MM.1S (cell line): ENCODE measurements at regions not wholly inside any gene's neighbourhood (a gene's known extent, or its start where the extent isn't known, plus 50 kb on each side); places are given as distances from the start of the nearest gene placed in this dataset.

Experiments
- DNase-seq: peaks from one replicate; pipeline ENCODE4 v3.0.0-alpha.2; 2015
- H2AFZ ChIP-seq: fragments of 300-600 bp; sonication (generic); 2 replicates; pipeline ENCODE4 v1.6.0; 2016; ENCODE audit warnings: antibody characterized with exemption, low read length
- H3F3A ChIP-seq: fragments of 300-600 bp; sonication (generic); 2 replicates; pipeline ENCODE4 v1.6.1; 2016; ENCODE audit warnings: mild to moderate bottlenecking, antibody characterized with exemption, low read length, moderate library complexity, mixed read lengths; ENCODE audit not compliant: insufficient read depth
- H3K27ac ChIP-seq: fragments of 300-600 bp; sonication (generic); 2 replicates; pipeline ENCODE4 v1.5.1; 2016; ENCODE audit warnings: mild to moderate bottlenecking, low read length
- H3K27me3 ChIP-seq: fragments of 300-600 bp; sonication (generic); replicated peaks from 2 replicates; pipeline ENCODE4 v1.6.0; 2016; ENCODE audit warnings: low read length; ENCODE audit not compliant: insufficient read depth
- H3K36me3 ChIP-seq: fragments of 300-600 bp; sonication (generic); replicated peaks from 2 replicates; pipeline ENCODE4 v1.6.1; 2016; ENCODE audit warnings: mild to moderate bottlenecking, low read length, mixed read lengths; ENCODE audit not compliant: insufficient read depth
- H3K4me1 ChIP-seq: fragments of 300-600 bp; sonication (generic); 2 replicates; pipeline ENCODE4 v1.6.1; 2016; ENCODE audit warnings: low read length, mixed read lengths
- H3K4me2 ChIP-seq: fragments of 300-600 bp; sonication (generic); 2 replicates; pipeline ENCODE4 v1.6.0; 2016; ENCODE audit warnings: low read depth, low read length
- H3K4me3 ChIP-seq: fragments of 300-600 bp; sonication (generic); 2 replicates; pipeline ENCODE4 v1.5.1; 2016; ENCODE audit warnings: low read length, mixed read lengths
- H3K79me2 ChIP-seq: fragments of 300-600 bp; sonication (generic); 2 replicates; pipeline ENCODE4 v1.6.1; 2016; ENCODE audit warnings: mixed run types, low read length, mixed read lengths
- H3K9ac ChIP-seq: fragments of 300-600 bp; sonication (generic); 2 replicates; pipeline ENCODE4 v1.6.1; 2016; ENCODE audit warnings: low read length, mixed read lengths
- H3K9me2 ChIP-seq: fragments of 300-600 bp; sonication (generic); replicated peaks from 2 replicates; pipeline ENCODE4 v1.6.1; 2016; ENCODE audit warnings: mild to moderate bottlenecking, low read length, mixed read lengths; ENCODE audit not compliant: insufficient read depth
- H3K9me3 ChIP-seq: fragments of 300-600 bp; sonication (generic); replicated peaks from 2 replicates; pipeline ENCODE4 v1.6.1; 2016; ENCODE audit warnings: mild to moderate bottlenecking, low read length, mixed read lengths; ENCODE audit not compliant: insufficient read depth
- H4K20me1 ChIP-seq: fragments of 300-600 bp; sonication (generic); 2 replicates; pipeline ENCODE4 v1.6.1; 2016; ENCODE audit warnings: mild to moderate bottlenecking, low read length, moderate library complexity, mixed read lengths; ENCODE audit not compliant: insufficient read depth
- EZH2 ChIP-seq: fragments of 300-600 bp; sonication (generic); optimal IDR thresholded peaks from 2 replicates; pipeline ENCODE3; 2017; ENCODE audit warnings: low read depth, mild to moderate bottlenecking, antibody characterized with exemption, low read length, mixed read lengths
- EZH2phosphoT487 ChIP-seq: fragments of 300-600 bp; sonication (generic); IDR thresholded peaks from 2 replicates; pipeline ENCODE4 v1.6.1; 2018; ENCODE audit warnings: antibody characterized with exemption, low read length
- TF ChIP-seq, protein P1 (sequence below): fragments of 300-600 bp; sonication (generic); IDR thresholded peaks from 2 replicates; pipeline ENCODE4 v1.5.1; 2016; ENCODE audit warnings: antibody characterized with exemption, low read length, mixed read lengths

DNA sequence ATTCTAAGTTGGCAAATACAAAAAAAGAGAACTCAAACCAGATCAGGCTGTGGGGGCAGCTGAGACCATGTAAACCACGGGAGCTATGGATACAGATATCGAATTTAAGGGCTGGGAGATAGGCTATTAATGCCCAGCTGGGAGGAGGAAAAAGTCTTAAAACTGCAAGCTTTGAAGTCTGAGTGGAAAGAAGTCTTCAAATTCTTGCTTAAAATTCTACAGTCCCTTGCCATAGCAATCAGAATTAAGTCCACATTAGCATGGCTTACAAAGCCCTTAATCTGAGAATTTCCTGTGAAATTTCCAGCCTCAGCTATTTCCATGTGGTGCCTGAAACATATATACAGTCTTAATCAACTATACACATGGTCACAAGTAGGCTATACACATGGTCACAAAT lies 465.0 kb upstream of the HSF2 start:
- Histone ChIP-seq H3K79me2 (no peaks in the 10 kb centered on the region), H4K20me1 (no peaks in the 10 kb centered on the region), H3K9me2 (no peaks in the 10 kb centered on the region), H3K9me3 (no peaks in the 10 kb centered on the region), H3F3A (no peaks in the 10 kb centered on the region), H3K4me2 (no peak overlapping the region), H3K4me3 (no peak overlapping the region), H3K27ac (no peak overlapping the region), H3K27me3 (no peaks in the 10 kb centered on the region), H2AFZ (no peak overlapping the region), H3K9ac (no peak overlapping the region), H3K4me1 (no peaks in the 10 kb centered on the region), H3K36me3 (no peaks in the 10 kb centered on the region)
- TF ChIP-seq EZH2 = no peak
- no peak for DNase-seq

DNA sequence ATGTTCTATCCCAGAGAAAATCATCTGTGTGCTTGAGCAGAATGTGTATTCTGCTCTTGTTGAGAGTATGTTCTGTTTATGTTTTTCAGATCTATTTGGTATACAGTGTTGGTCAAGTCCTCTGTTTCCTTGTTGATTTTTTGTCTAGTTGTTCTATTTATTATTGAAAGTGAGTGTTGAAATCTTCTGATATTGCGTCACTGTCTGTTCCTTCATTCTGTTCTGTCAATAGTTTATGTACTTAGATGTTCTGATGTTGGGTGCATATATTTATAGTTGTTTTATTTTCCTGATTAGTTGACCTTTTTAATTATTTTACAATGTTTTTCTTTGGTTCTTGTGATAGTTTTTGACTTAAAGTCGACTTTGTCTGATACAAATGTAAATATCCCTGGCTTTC lies 458.7 kb upstream of the HSF2 start:
- H3K27ac ChIP-seq = no peak overlapping the region

DNA sequence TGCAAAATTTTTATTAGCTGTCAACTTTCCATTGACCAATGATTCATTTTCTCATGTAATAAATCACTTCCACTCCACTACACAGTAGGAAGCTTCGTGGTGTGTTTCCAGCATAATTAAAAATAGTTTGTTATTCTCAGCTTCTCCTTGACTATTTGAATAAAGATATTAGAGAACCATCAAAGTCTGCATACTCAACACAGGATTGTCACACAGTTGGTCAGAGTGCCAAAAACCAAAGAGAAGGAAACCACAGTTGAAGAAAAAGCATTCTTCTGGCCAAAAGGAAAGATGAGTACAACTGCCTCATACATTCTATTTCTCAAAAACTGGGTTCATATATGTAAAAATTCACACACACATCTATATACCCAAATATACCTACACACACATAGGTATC lies 455.1 kb upstream of the HSF2 start:
- H3K79me2 ChIP-seq = no peaks in the 10 kb centered on the region
- H2AFZ ChIP-seq = no peak overlapping the region
- no peak for DNase-seq
- H3K27me3 ChIP-seq = no peaks in the 10 kb centered on the region
- TF ChIP-seq, protein P1, sequence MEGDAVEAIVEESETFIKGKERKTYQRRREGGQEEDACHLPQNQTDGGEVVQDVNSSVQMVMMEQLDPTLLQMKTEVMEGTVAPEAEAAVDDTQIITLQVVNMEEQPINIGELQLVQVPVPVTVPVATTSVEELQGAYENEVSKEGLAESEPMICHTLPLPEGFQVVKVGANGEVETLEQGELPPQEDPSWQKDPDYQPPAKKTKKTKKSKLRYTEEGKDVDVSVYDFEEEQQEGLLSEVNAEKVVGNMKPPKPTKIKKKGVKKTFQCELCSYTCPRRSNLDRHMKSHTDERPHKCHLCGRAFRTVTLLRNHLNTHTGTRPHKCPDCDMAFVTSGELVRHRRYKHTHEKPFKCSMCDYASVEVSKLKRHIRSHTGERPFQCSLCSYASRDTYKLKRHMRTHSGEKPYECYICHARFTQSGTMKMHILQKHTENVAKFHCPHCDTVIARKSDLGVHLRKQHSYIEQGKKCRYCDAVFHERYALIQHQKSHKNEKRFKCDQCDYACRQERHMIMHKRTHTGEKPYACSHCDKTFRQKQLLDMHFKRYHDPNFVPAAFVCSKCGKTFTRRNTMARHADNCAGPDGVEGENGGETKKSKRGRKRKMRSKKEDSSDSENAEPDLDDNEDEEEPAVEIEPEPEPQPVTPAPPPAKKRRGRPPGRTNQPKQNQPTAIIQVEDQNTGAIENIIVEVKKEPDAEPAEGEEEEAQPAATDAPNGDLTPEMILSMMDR = no peak
- TF ChIP-seq EZH2 = no peak
- no peak overlapping the region for H3K4me2 ChIP-seq
- no peak overlapping the region for H3K9ac ChIP-seq
- H3K4me3 ChIP-seq = no peak overlapping the region
- no peaks in the 10 kb centered on the region for H3K9me3 ChIP-seq
- no peaks in the 10 kb centered on the region for H3F3A ChIP-seq
- no peak overlapping the region for H3K27ac ChIP-seq
- H3K9me2 ChIP-seq = no peaks in the 10 kb centered on the region
- H3K36me3 ChIP-seq = no peaks in the 10 kb centered on the region
- H4K20me1 ChIP-seq = no peaks in the 10 kb centered on the region
- no peaks in the 10 kb centered on the region for H3K4me1 ChIP-seq

More for the DNA sequence above, 458.7 kb upstream of the HSF2 start:
- H3K4me3 ChIP-seq = no peak overlapping the region
- no peaks in the 10 kb centered on the region for H3K79me2 ChIP-seq
- H3K27me3 ChIP-seq = no peaks in the 10 kb centered on the region
- no peaks in the 10 kb centered on the region for H3K9me2 ChIP-seq
- no peak overlapping the region for H3K9ac ChIP-seq
- no peaks in the 10 kb centered on the region for H3K4me1 ChIP-seq
- no peaks in the 10 kb centered on the region for H3F3A ChIP-seq
- H4K20me1 ChIP-seq = no peaks in the 10 kb centered on the region
- no peaks in the 10 kb centered on the region for H3K9me3 ChIP-seq
- DNase-seq = no peak
- no peak overlapping the region for H3K4me2 ChIP-seq
- no peak overlapping the region for H2AFZ ChIP-seq
- TF ChIP-seq, protein P1 = no peak
- no peak for TF ChIP-seq EZH2
- no peak for TF ChIP-seq EZH2phosphoT487
- H3K36me3 ChIP-seq = no peaks in the 10 kb centered on the region

DNA sequence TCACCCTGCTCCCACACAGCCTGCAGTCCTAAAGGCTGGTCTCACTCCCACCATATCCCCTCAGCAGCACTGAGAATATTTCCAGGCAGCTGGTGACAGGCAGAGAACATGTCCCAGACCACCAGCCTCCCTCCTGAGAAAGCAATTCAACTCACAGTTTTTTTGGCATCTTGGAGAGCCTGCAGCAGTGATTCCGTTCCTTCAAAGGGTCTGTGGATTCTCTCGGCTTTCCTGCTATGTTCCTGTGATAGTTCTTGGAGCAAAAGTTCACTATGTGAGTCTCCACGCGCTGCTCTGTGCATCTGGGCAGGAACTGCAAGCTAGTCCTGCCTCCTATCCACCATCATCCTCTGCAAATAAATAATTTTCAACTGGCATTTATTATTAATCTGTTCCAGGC lies 448.3 kb upstream of the HSF2 start:
- H3K79me2 ChIP-seq = no peaks in the 10 kb centered on the region
- H3K4me3 ChIP-seq = no peak overlapping the region
- DNase-seq = no peak
- TF ChIP-seq EZH2phosphoT487 (no peak), EZH2 (no peak)
- TF ChIP-seq, protein P1 = no peak
- no peak overlapping the region for H3K27ac ChIP-seq
- no peak overlapping the region for H3K9ac ChIP-seq
- H2AFZ ChIP-seq = no peak overlapping the region
- no peaks in the 10 kb centered on the region for H4K20me1 ChIP-seq
- no peaks in the 10 kb centered on the region for H3K27me3 ChIP-seq
- H3K36me3 ChIP-seq = no peaks in the 10 kb centered on the region
- no peak overlapping the region for H3K4me2 ChIP-seq
- H3K9me2 ChIP-seq = no peaks in the 10 kb centered on the region
- no peaks in the 10 kb centered on the region for H3K4me1 ChIP-seq
- H3K9me3 ChIP-seq = no peaks in the 10 kb centered on the region
- H3F3A ChIP-seq = no peaks in the 10 kb centered on the region
